ENCODE measurements at regions not wholly inside any gene's neighbourhood (a gene's known extent, or its start where the extent isn't known, plus 50 kb on each side); places are given as distances from the start of the nearest gene placed in this dataset.

DNA sequence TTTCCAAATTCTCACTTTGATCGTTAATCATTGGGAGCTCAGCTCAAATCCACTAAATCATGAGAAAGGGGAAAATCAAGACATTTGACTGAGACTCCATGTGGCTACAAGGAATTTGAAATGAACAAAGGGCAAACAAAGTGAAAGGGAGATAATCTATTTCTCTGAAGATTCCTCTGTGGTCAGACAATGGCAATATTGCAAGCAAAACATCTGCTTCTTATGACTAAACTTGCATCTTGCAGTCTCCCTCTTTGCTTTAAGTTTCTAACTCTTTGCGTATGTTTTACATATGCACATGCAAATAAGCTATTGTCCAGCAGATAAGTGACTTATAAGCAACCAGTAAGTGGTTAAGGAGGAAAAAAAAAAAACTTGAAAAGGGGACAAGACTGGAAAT is 299.1 kb upstream of the NXPH2 start:
- TF ChIP-seq BCL11A (tag by site-specific recombination; IDR thresholded peaks at IDR 0.05; ENCODE audit: low read depth) (no peak), FEZF1 (tag by site-specific recombination; IDR thresholded peaks at IDR 0.05) (no peak), ZNF248 (tag by site-specific recombination; IDR thresholded peaks at IDR 0.05) (no peak), ZNF311 (tag by site-specific recombination; IDR thresholded peaks at IDR 0.05; ENCODE audit: borderline replicate concordance) (no peak)
- TF ChIP-seq, protein P1, sequence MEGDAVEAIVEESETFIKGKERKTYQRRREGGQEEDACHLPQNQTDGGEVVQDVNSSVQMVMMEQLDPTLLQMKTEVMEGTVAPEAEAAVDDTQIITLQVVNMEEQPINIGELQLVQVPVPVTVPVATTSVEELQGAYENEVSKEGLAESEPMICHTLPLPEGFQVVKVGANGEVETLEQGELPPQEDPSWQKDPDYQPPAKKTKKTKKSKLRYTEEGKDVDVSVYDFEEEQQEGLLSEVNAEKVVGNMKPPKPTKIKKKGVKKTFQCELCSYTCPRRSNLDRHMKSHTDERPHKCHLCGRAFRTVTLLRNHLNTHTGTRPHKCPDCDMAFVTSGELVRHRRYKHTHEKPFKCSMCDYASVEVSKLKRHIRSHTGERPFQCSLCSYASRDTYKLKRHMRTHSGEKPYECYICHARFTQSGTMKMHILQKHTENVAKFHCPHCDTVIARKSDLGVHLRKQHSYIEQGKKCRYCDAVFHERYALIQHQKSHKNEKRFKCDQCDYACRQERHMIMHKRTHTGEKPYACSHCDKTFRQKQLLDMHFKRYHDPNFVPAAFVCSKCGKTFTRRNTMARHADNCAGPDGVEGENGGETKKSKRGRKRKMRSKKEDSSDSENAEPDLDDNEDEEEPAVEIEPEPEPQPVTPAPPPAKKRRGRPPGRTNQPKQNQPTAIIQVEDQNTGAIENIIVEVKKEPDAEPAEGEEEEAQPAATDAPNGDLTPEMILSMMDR (tag by site-specific recombination; IDR thresholded peaks at IDR 0.05) = no peak
- TF ChIP-seq, protein P2, sequence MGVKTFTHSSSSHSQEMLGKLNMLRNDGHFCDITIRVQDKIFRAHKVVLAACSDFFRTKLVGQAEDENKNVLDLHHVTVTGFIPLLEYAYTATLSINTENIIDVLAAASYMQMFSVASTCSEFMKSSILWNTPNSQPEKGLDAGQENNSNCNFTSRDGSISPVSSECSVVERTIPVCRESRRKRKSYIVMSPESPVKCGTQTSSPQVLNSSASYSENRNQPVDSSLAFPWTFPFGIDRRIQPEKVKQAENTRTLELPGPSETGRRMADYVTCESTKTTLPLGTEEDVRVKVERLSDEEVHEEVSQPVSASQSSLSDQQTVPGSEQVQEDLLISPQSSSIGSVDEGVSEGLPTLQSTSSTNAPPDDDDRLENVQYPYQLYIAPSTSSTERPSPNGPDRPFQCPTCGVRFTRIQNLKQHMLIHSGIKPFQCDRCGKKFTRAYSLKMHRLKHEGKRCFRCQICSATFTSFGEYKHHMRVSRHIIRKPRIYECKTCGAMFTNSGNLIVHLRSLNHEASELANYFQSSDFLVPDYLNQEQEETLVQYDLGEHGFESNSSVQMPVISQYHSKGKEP (tag by site-specific recombination; IDR thresholded peaks at IDR 0.05) = no peak
